Left ventricle myocardium inferior (tissue), 1 donor: ENCODE measurements at regions not wholly inside any gene's neighbourhood (a gene's known extent, or its start where the extent isn't known, plus 50 kb on each side); places are given as distances from the start of the nearest gene placed in this dataset.
"Not testable (repeated sequence)": the region's sequence is repeated elsewhere in the genome, so short reads cannot be mapped to it uniquely, and the experiment has no call there.

Source experiments
- DNase-seq: peaks from one replicate; pipeline ENCODE4 v3.0.0-alpha.2; 2020
- H3K27ac ChIP-seq: fragments of 200-600 bp; replicated peaks from 2 replicates; pipeline ENCODE4 v1.8.0; 2021
- H3K27me3 ChIP-seq: fragments of 200-600 bp; 2 replicates; pipeline ENCODE4 v1.8.0; 2021; ENCODE audit warnings: low read depth
- H3K36me3 ChIP-seq: fragments of 200-600 bp; 2 replicates; pipeline ENCODE4 v1.8.0; 2021
- H3K4me1 ChIP-seq: fragments of 200-600 bp; 2 replicates; pipeline ENCODE4 v1.8.0; 2021
- H3K4me3 ChIP-seq: fragments of 200-600 bp; 2 replicates; pipeline ENCODE4 v1.8.0; 2021; ENCODE audit warnings: mild to moderate bottlenecking, moderate library complexity
- H3K9me3 ChIP-seq: fragments of 200-600 bp; replicated peaks from 2 replicates; pipeline ENCODE4 v1.8.0; 2021
- intact Hi-C: fragments of 100-400 bp; cut with micrococcal nuclease; formaldehyde crosslinking; loops from one replicate; pipeline ENCODE4 v1.11.0; 2022
- TF ChIP-seq, protein P1 (sequence below): fragments of 200-600 bp; IDR thresholded peaks from 2 replicates; pipeline ENCODE4 v1.8.0; 2021; ENCODE audit warnings: antibody characterized with exemption, mild to moderate bottlenecking, borderline replicate concordance
- donor health status: DM: no; HTN: yes; CAD: no; lungs with severe emphysema.

DNA sequence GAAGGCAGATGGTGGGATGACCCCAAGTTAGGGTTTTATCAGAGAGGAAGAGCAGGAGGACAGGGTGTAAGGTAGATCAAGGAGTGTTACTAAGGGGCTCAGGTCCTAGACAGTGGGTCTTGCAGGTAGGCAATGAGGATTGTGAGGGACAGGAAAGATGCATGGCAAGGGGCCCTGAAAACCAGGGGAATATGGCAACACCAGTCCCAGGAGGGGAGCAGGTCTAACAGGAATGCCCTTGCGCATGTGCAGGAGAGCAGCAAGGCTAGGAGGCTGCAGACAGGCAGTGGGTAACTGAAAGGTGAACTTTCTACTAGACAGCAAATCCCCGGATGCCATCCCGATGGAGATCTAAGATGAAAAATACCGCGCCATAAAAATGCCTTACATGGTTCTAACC is 211.3 kb downstream of the ALG10 start:
- no peaks in the 10 kb centered on the region for H3K9me3 ChIP-seq
- H3K36me3 ChIP-seq = no peaks in the 10 kb centered on the region
- no peak overlapping the region for H3K4me3 ChIP-seq
- peaks cover 18% of the 10 kb centered on the region for H3K27me3 ChIP-seq
- intact Hi-C loops = no loop called here
- DNase-seq = no peak
- no peak overlapping the region for H3K27ac ChIP-seq
- H3K4me1 ChIP-seq = no peaks in the 10 kb centered on the region
- TF ChIP-seq, protein P1, sequence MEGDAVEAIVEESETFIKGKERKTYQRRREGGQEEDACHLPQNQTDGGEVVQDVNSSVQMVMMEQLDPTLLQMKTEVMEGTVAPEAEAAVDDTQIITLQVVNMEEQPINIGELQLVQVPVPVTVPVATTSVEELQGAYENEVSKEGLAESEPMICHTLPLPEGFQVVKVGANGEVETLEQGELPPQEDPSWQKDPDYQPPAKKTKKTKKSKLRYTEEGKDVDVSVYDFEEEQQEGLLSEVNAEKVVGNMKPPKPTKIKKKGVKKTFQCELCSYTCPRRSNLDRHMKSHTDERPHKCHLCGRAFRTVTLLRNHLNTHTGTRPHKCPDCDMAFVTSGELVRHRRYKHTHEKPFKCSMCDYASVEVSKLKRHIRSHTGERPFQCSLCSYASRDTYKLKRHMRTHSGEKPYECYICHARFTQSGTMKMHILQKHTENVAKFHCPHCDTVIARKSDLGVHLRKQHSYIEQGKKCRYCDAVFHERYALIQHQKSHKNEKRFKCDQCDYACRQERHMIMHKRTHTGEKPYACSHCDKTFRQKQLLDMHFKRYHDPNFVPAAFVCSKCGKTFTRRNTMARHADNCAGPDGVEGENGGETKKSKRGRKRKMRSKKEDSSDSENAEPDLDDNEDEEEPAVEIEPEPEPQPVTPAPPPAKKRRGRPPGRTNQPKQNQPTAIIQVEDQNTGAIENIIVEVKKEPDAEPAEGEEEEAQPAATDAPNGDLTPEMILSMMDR = no peak

DNA sequence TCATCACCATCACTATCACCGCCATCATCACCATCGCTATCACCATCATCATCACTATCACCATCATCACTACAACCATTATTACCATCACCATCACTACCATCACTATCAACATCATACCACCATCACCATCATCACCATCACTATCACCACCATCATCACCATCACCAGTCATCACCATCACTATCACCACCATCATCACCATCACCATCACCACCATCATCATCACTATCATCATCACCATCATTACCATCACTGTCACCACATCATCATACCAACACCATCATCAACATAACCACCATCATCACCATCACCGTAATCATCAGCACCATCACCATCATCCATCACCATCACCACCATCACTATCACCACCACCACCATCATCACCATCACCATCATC is 213.8 kb downstream of the ALG10 start:
- H3K27me3 ChIP-seq = peaks cover 2% of the 10 kb centered on the region
- intact Hi-C loops = no loop called here
- no peak overlapping the region for H3K4me3 ChIP-seq
- no peak for DNase-seq
- TF ChIP-seq, protein P1 = no peak
- no peaks in the 10 kb centered on the region for H3K36me3 ChIP-seq
- H3K4me1 ChIP-seq = no peaks in the 10 kb centered on the region
- peaks cover under 1% of the 10 kb centered on the region for H3K9me3 ChIP-seq
- H3K27ac ChIP-seq = no peak overlapping the region

DNA sequence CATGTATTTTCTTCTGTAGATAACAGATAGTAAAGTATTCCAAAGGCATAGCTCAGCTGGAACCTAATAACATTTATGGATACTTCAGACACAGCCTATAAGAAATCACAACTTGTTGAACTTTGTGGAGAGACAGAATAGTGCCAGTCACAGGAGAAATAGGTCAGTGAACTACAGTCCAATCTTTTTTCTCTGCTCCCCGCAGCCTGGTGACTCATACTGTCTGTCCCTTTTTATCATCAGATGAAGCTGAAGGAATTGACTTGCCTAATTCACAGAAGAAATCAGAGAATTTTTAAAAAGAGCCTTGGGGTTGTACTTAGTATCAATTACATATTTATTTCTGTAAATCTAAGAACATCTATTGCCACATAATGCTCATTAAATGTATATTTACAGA is 222.3 kb downstream of the ALG10 start:
- Histone ChIP-seq H3K4me1 (no peaks in the 10 kb centered on the region), H3K9me3 (peaks cover 6% of the 10 kb centered on the region), H3K4me3 (no peak overlapping the region), H3K27ac (no peak overlapping the region), H3K36me3 (no peaks in the 10 kb centered on the region), H3K27me3 (peaks cover 30% of the 10 kb centered on the region)
- intact Hi-C loops = no loop called here
- TF ChIP-seq, protein P1 = no peak
- DNase-seq = no peak

DNA sequence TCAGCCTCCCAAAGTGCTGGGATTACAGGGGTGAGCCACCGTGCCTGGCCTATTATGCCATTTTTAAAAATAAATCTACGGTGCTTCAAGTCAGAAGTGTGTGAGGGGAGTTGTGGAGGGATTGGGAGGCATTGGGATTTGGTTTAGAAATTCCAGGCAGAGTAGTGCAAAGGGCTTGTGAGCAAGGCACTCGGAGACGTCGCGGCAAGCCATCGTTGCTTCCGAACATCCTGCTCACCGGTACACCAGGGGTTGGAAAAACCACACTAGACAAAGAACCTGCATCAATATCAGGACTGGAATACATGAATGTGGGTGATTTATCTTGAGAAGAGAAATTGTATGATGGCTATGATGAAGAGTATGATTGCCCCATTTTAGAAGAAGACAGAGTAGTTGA is 227.0 kb downstream of the ALG10 start:
- H3K27ac ChIP-seq = no peak overlapping the region
- H3K27me3 ChIP-seq = peaks cover 26% of the 10 kb centered on the region
- no peaks in the 10 kb centered on the region for H3K36me3 ChIP-seq
- H3K4me1 ChIP-seq = no peaks in the 10 kb centered on the region
- TF ChIP-seq, protein P1 = no peak
- DNase-seq = no peak
- no peaks in the 10 kb centered on the region for H3K9me3 ChIP-seq
- intact Hi-C loops = no loop called here
- H3K4me3 ChIP-seq = no peak overlapping the region

DNA sequence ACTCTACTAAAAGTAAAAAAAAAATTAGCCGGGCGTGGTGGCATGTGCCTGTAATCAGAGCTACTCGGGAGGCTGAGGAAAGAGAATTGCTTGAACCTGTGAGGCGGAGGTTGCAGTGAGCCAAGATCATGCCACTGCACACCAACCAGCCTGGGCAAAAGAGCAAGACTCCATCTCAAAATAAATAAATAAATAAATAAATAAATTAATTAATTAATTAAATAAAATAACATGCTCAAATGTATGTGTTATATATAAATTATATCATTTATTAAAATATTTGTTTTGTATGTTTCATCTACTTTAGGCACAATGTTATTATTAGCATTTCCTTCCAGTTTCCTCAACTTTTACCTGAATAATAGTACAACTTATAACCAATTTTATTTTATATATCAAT is 229.6 kb downstream of the ALG10 start:
- intact Hi-C loops, DNase-seq, H3K36me3 ChIP-seq, H3K4me3 ChIP-seq, H3K27ac ChIP-seq, H3K9me3 ChIP-seq, H3K4me1 ChIP-seq: not testable (repeated sequence)
- H3K27me3 ChIP-seq = peaks cover 25% of the 10 kb centered on the region

DNA sequence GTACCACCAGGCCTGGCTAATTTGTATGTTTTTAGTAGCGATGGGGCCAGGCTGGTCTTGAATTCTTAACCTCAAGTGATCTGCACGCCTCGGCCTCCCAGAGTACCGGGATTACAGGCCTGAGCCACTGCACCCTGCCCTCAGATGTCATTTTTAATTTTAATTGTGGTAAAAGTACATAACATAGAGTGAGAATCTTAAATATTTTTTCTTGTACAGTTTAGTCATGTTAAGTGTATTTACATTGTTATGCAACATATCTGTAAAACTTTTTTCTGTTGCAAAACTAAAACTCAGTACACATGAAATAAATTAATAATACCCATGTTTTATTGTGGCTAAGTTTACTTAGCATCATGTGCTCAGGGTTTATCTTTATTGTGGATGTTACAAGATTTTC is 231.4 kb downstream of the ALG10 start:
- no peaks in the 10 kb centered on the region for H3K9me3 ChIP-seq
- H3K4me1 ChIP-seq = no peaks in the 10 kb centered on the region
- H3K36me3 ChIP-seq = no peaks in the 10 kb centered on the region
- H3K27ac ChIP-seq = no peak overlapping the region
- intact Hi-C loops = no loop called here
- TF ChIP-seq, protein P1 = no peak
- no peak overlapping the region for H3K4me3 ChIP-seq
- DNase-seq = no peak
- peaks cover 7% of the 10 kb centered on the region for H3K27me3 ChIP-seq
